GOT3 (cell line): ENCODE measurements at regions not wholly inside any gene's neighbourhood (a gene's known extent, or its start where the extent isn't known, plus 50 kb on each side); places are given as distances from the start of the nearest gene placed in this dataset.

Experiments
- DNase-seq: peaks from one replicate; lab custom pipeline; 2025; ENCODE audit warnings: mixed read lengths; lab: John Stamatoyannopoulos, UW

DNA sequence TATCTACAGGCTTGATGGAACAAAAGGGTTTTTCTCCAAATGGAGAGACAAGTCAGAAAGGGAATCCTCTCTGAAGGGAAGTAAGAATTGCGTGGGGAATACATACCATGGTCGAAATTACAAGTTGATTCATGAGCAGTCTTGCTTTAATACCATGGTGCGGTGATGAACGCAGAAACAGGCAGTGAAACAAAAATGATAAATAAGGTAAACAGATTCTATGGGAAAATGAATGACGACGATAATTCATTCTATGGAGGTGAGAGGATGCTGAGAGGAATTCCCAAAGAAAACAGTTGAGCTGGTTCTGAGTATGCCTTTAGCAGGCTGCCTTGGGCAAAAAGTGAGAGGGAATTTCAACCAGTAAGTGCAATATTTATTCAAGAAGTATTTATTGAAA lies 209.4 kb upstream of the RUNX1 start:
- no peak for DNase-seq

DNA sequence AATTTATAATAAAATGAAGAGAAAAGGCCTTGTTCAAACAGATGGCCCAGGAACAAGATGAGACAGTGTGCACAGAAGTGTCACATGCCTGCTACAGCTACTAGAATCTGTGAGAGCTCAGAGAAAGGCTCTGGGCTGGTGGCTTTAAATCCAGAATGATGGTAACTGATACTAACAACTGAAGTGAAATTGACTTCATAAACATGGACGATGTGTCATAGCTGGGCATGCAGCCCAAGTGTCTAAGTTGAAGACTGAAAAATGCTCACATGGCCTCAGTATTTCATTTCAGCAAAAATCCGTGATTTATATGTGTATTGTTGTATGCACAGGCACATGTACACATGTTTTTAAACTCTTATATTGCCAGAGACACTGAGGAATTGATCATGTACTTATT lies 208.3 kb upstream of the RUNX1 start:
- no peak for DNase-seq

DNA sequence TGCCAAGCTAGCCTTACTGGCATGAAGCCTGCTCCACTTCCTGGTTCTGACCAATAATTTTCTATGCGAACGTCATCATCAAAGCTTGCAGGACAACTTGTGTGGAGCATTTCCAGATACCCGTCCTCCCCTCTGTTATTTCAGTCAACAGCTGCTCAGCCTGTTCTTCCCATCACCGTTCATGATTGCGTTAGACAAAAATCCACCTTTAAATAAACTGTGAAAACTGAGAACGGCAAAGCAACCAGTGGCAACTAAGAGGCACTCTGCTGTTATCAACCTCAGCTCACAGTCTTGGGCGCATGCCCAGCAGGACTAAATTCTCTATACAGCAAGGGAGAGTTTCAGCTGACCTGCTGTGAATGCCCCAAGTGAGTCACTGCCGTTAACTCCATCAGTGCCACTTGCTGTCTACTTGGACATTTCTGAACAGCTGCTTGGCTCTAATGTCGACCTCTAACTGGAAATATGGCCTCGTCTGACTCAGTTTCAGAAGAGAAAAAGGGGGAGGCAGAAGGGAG lies 207.4 kb upstream of the RUNX1 start:
- peak; percentile 38 for DNase-seq

DNA sequence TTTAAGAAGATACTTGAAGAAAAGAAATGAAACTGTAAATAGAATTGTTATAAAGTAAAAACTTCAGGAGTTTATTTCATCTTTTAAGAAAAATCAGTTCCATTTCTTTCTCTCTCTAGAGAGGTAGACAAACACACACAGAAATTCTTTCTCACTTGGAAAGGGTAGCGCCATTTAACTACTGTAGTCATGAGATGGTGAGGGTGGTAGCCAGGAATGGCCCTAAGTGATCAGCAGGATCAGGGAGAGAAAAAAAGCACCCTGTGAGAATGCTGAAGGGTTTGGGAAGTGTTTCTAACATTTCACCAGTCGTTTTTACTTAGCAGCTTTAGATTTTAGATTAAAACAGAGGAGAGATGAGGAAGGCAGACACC lies 205.7 kb upstream of the RUNX1 start:
- DNase-seq: no peak

DNA sequence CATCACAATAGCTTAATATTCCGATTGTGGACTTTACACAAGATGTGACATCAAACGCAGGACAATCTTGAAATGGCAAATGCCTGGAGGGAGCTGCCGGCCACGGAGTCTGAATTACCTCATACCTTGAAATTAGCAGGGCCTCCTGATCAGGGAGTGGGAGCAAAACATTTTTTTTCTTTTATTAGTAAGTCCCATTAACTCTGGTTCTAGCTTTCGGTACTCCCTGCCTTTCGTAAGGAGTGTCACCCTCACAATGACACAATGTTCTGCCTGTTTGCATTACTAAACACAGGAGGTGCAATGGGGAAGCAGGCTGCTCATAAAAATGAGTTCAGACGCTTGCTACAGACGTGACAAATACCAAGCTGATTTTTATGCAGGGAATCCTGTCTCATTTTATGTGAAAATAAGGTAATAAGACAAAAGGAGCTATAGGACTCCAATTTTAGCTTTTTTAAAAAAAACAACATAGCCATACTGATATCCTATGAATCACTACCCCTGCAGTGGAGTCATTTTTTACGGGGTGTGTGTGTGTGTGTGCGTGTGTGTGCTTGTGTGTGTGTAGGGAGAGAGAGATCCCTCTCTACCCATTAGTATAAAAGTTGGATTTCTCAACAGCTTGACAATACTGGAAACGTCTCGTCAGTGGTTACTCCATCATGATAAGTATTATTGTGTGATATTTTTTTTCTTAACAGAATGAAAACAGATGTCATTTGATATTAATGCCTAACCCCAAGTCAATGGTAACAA lies 205.1 kb upstream of the RUNX1 start:
- no peak for DNase-seq

- DNase-seq: no peak
Observed at GRCh38 chr21:35252831-35253230, 203.7 kb upstream of the RUNX1 start.

DNA sequence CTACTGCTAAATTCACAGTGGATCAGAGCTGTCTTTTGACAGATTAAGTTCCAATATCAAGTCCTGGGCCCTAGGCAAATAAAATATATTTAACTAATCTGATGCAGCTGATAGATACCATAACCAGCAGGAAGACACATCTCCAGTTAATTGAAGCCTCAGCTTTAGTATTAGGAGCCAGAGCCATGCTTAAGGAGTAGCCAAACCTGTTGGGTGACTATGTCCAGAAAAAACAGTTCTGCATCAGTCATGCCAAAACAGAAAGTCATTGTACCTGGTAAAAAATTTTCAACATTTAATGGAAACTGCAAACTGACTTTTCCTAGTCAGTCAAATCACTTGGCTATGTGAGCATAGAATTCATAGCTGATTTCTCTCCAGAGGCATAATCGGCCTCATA lies 200.5 kb upstream of the RUNX1 start:
- DNase-seq: no peak

DNA sequence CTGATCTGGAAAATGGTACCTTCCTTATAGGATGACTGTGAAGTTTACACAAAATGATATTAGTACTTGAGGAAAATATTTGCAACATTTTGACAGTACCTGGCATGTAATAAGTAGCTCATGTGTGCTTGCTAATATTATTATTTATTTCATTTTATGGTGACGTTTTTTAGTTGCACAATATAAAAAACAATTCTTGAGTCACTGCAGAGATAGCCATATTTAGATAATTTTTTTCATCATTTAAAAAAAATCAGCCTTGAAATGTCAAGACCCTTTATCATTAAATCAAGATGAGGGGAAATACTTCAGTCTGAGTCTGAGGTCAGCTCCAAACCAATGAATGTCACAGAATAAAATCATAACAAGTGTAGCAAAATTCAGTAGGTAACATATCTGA lies 196.8 kb upstream of the RUNX1 start:
- DNase-seq: no peak

DNA sequence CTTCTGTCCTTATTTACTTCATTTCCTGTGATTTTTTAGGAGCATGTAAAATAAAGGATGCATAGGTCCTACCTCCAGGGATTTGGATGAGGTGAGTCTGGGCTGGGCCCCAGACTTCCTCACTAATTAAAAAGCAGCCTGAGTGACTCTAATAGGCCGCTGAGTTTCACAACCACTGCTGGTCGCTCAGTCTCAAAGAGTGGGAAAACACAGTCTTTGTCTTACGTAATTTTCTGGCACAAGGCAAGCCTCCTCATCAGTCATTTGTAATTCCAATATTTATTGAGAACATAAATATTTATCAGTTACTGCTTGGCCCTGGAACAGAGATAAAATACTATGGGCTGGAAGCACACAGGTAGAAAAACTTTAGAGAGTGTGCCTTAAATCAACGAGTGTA lies 195.4 kb upstream of the RUNX1 start:
- no peak for DNase-seq

GRCh38 chr21:35243171-35243570 lies 194.1 kb upstream of the RUNX1 start:
- DNase-seq: no peak

GRCh38 chr21:35239811-35240219 lies 190.7 kb upstream of the RUNX1 start:
- no peak for DNase-seq

DNA sequence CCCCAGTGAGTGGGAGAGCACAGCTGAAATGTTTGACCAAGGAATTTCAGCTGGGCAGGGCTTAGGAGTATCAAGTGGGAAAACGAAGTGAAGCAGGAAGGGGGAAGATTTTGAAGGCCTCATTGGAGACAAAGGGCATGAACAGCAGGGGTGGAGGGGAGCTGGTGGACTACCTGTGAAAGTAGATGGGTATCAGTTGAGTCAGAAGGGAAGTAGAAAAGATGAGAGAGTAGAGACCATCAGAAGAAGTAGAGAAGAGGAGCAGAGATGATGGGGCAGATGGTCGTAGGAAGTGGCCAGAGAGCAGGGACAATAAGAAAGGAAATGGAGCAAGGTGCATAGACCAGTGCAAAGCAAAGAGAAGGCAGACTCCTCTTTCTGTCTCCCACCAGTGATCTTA lies 189.0 kb upstream of the RUNX1 start:
- DNase-seq: no peak

- DNase-seq: no peak
Observed at GRCh38 chr21:35237287-35237686, 188.2 kb upstream of the RUNX1 start.

GRCh38 chr21:35236090-35236489 lies 187.0 kb upstream of the RUNX1 start:
- no peak for DNase-seq

DNA sequence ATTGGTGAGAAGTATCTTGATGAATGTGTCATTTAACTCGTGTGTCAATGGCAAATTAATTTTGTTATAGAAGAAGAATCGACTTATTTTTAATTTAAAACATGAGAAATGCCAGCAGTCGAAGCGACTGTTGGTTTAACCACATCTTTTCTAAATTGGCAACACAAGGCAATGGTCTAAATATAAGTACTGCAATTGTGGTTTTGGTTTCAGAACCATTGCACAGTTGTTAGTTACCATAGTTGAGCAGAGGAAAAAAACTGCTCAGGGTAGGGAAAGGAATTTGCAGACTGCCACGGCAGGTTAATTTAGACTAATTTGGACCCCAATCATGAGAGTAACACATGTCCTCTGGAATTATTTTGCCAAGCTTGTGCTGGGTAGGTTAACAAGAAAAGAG lies 185.6 kb upstream of the RUNX1 start:
- no peak for DNase-seq

GRCh38 chr21:35233756-35234155 lies 184.7 kb upstream of the RUNX1 start:
- DNase-seq: no peak

DNA sequence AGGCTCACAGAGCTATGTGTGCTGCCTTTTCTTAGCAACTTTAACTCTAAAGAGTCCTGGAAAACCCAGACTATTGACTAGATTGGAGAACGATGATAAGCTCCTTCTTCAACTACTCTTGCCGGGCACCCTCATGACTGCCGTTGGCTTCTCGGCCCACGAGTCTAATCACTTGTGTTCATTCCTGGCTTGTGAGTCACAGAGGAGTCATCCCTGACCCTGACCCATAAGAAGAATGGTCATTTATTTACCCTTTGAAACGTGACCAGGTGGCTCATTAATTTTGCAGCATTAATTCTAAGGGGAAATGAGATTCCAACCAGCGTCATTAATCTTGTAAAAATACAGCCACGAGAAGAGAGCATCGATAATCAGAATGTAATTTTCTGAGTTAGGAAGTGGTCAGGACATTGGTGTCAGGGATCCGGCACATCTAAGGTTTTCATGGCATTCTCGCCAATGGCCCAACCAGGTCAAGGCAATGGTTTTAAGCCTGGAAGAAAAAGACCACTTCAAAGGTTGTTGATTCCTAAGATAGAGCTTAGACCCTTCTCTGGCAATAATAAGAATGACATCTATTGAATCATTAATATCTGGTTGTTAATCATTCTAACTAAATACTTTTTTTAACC lies 183.6 kb upstream of the RUNX1 start:
- no peak for DNase-seq

DNA sequence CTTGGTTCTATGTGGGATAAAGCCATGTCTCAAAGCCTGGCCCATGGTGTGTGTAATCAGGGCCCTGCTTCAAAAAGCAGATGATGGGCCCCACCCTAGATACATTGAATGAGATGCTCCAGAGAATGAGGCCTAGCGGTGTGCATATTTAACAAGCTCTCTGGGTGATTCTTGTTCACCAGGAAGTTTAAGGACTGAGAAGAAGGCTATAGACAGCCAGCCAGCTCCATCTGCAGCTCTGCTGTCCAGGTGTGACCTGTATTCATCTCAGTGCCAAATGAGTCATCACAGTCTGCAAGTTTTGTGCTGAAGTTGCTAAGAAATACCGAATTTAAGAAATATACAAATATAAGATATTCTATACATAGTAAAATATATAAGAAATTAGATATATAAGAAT lies 182.0 kb upstream of the RUNX1 start:
- DNase-seq: no peak

DNA sequence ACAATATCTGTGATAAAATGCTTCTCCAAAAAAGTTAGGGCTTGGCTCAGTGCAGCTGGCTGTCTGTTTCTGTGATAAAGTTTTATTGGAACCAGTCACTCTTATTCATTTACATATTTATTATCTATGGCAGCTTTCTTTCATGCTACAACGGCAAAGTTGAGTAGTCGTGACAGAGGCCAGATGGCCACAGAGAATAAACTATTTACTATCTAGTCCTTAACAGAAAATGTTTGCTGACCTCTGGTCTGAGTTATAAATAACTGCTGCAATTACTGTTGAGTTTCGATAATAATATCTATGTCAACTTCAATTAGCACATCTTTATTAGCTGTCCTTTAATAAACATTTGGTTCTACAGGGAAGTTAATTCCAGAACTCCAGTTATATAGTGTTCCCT lies 180.2 kb upstream of the RUNX1 start:
- DNase-seq: no peak

GRCh38 chr21:35227786-35228185 lies 178.7 kb upstream of the RUNX1 start:
- no peak for DNase-seq

DNA sequence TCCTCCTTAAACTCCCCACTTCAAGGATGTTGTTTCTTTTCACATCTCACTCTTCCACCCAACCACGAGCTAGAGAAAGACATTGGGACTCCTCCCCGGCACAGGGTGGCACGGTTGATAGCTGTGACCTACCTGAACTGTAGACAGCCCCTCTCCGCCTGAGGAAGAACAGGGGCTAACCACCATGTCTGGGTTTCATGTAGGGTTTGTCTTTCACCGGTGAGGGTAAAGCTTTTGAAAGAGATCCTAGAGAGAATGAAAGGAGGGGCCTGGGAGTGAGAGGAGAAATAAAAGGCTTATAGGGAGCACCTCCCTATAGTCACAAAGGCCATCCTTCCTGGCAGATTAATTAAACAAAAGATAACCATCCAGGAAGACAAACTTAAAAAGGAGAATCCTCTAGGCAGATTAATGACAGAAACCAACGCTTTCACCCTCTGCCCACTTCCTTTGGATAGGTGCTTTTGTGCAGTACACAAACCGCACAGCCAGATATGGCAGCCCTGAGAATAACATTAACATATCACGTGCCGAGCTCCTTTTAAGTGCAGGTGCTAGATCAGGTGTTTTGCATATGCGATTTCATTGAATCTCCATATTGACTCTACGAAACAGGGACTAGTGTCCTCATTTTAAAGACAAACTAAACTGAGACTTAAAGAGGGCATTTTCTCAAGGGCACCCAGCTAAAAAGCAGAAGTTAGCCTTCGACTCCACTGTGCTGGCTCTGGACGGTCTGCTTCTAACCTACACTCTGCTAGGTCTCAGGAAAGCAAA lies 178.1 kb upstream of the RUNX1 start:
- no peak for DNase-seq

DNA sequence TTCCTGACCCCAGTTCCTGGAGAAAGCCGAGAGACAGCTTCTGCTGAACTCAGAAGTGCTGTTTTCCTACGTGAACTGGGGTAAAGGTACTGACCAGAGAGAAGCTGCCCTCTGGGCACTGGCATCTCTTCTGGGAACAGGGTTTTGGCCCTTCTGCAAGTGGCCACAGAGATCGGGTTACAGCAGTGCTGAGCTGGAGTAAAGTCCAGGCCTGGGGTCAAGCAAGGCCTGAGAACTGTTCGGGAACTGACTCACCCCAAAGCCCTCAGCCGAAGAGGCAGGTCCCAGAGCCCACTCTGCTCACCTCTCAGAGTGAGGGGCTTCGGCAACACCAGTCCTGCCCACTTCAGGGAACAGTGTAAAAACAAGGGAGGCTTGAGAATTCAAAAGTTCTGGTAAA lies 177.2 kb upstream of the RUNX1 start:
- no peak for DNase-seq

DNA sequence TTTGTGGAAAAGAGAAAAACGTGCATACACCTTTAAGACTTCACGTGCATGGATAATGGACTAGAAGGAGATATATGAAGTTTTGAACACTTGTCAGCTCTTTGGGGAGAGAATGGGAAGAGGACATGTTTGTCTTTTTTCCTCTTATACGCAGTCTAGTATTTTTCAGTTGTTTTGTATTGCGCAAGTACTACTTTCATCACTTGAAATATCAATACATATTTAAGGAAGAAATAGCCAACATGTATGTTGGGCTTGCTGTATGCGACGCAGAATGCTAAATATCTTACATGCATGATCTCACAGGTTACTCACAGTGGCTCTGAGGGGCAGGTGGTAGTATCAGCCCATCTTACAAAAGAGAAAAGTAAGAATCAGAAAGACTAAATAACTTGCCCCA lies 176.5 kb upstream of the RUNX1 start:
- no peak for DNase-seq
